NCI-H1105 treated with DMSO at 0.1 percent for 48 hours (cell line): ENCODE measurements at regions not wholly inside any gene's neighbourhood (a gene's known extent, or its start where the extent isn't known, plus 50 kb on each side); places are given as distances from the start of the nearest gene placed in this dataset.
"Not testable (repeated sequence)": the region's sequence is repeated elsewhere in the genome, so short reads cannot be mapped to it uniquely, and the experiment has no call there.

Experiments used
- DNase-seq: peaks from one replicate; lab custom pipeline; 2025; lab: John Stamatoyannopoulos, UW

GRCh38 chr10:9848981-9849380 is 1168.7 kb upstream of the CELF2 start:
- DNase-seq, result no peak

GRCh38 chr10:9850415-9850814 is 1167.3 kb upstream of the CELF2 start:
- DNase-seq, result no peak

- DNase-seq, result no peak
These were observed 1165.9 kb upstream of the CELF2 start for GRCh38 chr10:9851808-9852207.

- no peak for DNase-seq
These were observed 1164.0 kb upstream of the CELF2 start for GRCh38 chr10:9853405-9854355.

GRCh38 chr10:9855451-9855850 is 1162.2 kb upstream of the CELF2 start:
- not testable (repeated sequence) for DNase-seq

GRCh38 chr10:9858816-9859215 is 1158.9 kb upstream of the CELF2 start:
- no peak for DNase-seq

GRCh38 chr10:9860045-9860444 is 1157.6 kb upstream of the CELF2 start:
- no peak for DNase-seq

- DNase-seq, result no peak
These were observed 1154.0 kb upstream of the CELF2 start for GRCh38 chr10:9863559-9864121.

GRCh38 chr10:9868499-9868898 is 1149.2 kb upstream of the CELF2 start:
- no peak for DNase-seq

- no peak for DNase-seq
These were observed 1148.5 kb upstream of the CELF2 start for GRCh38 chr10:9869205-9869604.

- no peak for DNase-seq
These were observed 1148.0 kb upstream of the CELF2 start for GRCh38 chr10:9869606-9870176.

- no peak for DNase-seq
These were observed 1142.3 kb upstream of the CELF2 start for GRCh38 chr10:9875353-9875752.

GRCh38 chr10:9877978-9878377 is 1139.7 kb upstream of the CELF2 start:
- no peak for DNase-seq

GRCh38 chr10:9878383-9878782 is 1139.3 kb upstream of the CELF2 start:
- DNase-seq, result no peak

- no peak for DNase-seq
These were observed 1131.9 kb upstream of the CELF2 start for GRCh38 chr10:9885761-9886160.

GRCh38 chr10:9886772-9887171 is 1130.9 kb upstream of the CELF2 start:
- DNase-seq, result no peak

- no peak for DNase-seq
These were observed 1122.2 kb upstream of the CELF2 start for GRCh38 chr10:9895453-9895852.

- DNase-seq, result no peak
These were observed 1121.7 kb upstream of the CELF2 start for GRCh38 chr10:9895981-9896380.

GRCh38 chr10:9898633-9899395 is 1118.9 kb upstream of the CELF2 start:
- DNase-seq, result no peak

GRCh38 chr10:9900751-9901150 is 1116.9 kb upstream of the CELF2 start:
- DNase-seq, result no peak

GRCh38 chr10:9901971-9902370 is 1115.7 kb upstream of the CELF2 start:
- DNase-seq, result no peak

GRCh38 chr10:9910446-9910845 is 1107.2 kb upstream of the CELF2 start:
- DNase-seq, result no peak
